PFSK-1 (cell line): ENCODE measurements at regions not wholly inside any gene's neighbourhood (a gene's known extent, or its start where the extent isn't known, plus 50 kb on each side); places are given as distances from the start of the nearest gene placed in this dataset.

Experiments
- POLR2AphosphoS5 ChIP-seq: IDR thresholded peaks from 2 replicates; pipeline ENCODE4 v1.6.1; 2012; ENCODE audit warnings: low read depth, mild to moderate bottlenecking, control low read depth, low read length, moderate library complexity
- REST ChIP-seq, 2 experiments: IDR thresholded peaks; 2 replicates each; pipeline versions ENCODE4 v1.6.1 to v1.8.0; 2011 to 2012; ENCODE audit warnings: low read depth in 2 of 2, low read length in 2 of 2, control low read depth in 1 of 2, inconsistent platforms in 1 of 2, mild to moderate bottlenecking in 1 of 2, moderate library complexity in 1 of 2; ENCODE audit not compliant: insufficient read depth in 1 of 2
- SIN3A ChIP-seq: IDR thresholded peaks from 2 replicates; pipeline ENCODE4 v1.6.1; 2012; ENCODE audit warnings: mild to moderate bottlenecking, low read length, moderate library complexity, borderline replicate concordance; ENCODE audit not compliant: insufficient read depth
- TAF1 ChIP-seq: IDR thresholded peaks from 2 replicates; pipeline ENCODE4 v1.6.1; 2012; ENCODE audit warnings: low read length, control low read depth, borderline replicate concordance; ENCODE audit not compliant: insufficient read depth

GRCh38 chr16:73145166-73145880 is 97.4 kb upstream of the ZFHX3 start:
- TF ChIP-seq TAF1 (no peak), POLR2AphosphoS5 (no peak), REST (IDR thresholded peaks at IDR 0.05; ENCODE audit: insufficient read depth in 1 of 2, low read depth in 2 of 2, low read length in 2 of 2) (no peak), SIN3A (no peak)
